Osteocyte (in vitro differentiated cells): ENCODE measurements at regions not wholly inside any gene's neighbourhood (a gene's known extent, or its start where the extent isn't known, plus 50 kb on each side); places are given as distances from the start of the nearest gene placed in this dataset.

Source experiments
- DNase-seq: peaks from one replicate; pipeline ENCODE4 v3.0.0; 2021; ENCODE audit warnings: mixed read lengths; ENCODE audit not compliant: unreplicated experiment; ENCODE audit errors: extremely low spot score
- H3K27ac Mint-ChIP-seq: one replicate; pipeline ENCODE4 v1.8.0; 2021; ENCODE audit warnings: mild to moderate bottlenecking, mixed read lengths; ENCODE audit not compliant: unreplicated experiment
- H3K27me3 Mint-ChIP-seq: one replicate; pipeline ENCODE4 v1.8.0; 2021; ENCODE audit warnings: mixed read lengths; ENCODE audit not compliant: unreplicated experiment
- H3K36me3 Mint-ChIP-seq: one replicate; pipeline ENCODE4 v1.8.0; 2021; ENCODE audit warnings: mixed read lengths; ENCODE audit not compliant: unreplicated experiment
- H3K4me1 Mint-ChIP-seq: one replicate; pipeline ENCODE4 v1.8.0; 2021; ENCODE audit warnings: mixed read lengths; ENCODE audit not compliant: unreplicated experiment
- H3K4me3 Mint-ChIP-seq: one replicate; pipeline ENCODE4 v1.8.0; 2021; ENCODE audit warnings: mild to moderate bottlenecking, moderate library complexity, mixed read lengths; ENCODE audit not compliant: unreplicated experiment
- H3K9me3 Mint-ChIP-seq: one replicate; pipeline ENCODE4 v1.8.0; 2021; ENCODE audit warnings: mixed read lengths; ENCODE audit not compliant: unreplicated experiment
- TF ChIP-seq, protein P1 (sequence below): fragments of 200-600 bp; sonication (generic); IDR thresholded peaks from 2 replicates; pipeline ENCODE4 v1.5.0; 2021; ENCODE audit warnings: antibody characterized with exemption, mild to moderate bottlenecking, moderate library complexity

DNA sequence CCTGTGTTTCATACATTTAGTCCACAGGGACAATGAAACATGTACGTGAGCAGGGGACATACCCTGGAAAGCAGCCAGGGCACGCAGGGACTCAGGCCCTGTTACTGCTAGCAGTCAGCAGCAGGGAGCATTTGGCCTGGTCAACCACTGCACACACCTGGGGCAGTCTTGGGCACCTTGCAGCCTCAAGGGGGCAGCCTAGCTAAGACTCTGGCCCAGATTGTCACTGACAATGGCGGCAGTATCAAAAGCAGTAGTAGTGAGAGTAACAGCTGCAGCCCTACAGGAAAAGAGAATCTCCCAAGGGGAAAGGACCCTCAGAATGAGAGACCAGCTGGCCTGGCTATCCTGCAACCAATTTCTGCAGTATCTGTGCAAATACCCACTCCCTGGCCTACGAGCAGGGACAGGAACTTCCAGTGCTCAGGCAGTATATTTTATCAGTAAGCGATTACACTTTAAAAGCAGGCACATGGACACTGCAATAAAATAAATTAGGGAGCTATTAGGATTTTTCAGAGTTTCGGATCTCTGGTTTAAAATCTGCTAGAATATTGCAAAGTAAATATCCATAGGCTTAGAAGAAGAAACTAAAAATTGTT, 475.6 kb downstream of the LTN1 start:
- Mint-ChIP-seq H3K9me3 (no peaks in the 10 kb centered on the region), H3K4me3 (no peak overlapping the region), H3K4me1 (peaks cover 18% of the 10 kb centered on the region), H3K27ac (no peak overlapping the region), H3K36me3 (no peaks in the 10 kb centered on the region), H3K27me3 (no peaks in the 10 kb centered on the region)
- TF ChIP-seq, protein P1, sequence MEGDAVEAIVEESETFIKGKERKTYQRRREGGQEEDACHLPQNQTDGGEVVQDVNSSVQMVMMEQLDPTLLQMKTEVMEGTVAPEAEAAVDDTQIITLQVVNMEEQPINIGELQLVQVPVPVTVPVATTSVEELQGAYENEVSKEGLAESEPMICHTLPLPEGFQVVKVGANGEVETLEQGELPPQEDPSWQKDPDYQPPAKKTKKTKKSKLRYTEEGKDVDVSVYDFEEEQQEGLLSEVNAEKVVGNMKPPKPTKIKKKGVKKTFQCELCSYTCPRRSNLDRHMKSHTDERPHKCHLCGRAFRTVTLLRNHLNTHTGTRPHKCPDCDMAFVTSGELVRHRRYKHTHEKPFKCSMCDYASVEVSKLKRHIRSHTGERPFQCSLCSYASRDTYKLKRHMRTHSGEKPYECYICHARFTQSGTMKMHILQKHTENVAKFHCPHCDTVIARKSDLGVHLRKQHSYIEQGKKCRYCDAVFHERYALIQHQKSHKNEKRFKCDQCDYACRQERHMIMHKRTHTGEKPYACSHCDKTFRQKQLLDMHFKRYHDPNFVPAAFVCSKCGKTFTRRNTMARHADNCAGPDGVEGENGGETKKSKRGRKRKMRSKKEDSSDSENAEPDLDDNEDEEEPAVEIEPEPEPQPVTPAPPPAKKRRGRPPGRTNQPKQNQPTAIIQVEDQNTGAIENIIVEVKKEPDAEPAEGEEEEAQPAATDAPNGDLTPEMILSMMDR = peak; percentile 51
- DNase-seq = no peak

DNA sequence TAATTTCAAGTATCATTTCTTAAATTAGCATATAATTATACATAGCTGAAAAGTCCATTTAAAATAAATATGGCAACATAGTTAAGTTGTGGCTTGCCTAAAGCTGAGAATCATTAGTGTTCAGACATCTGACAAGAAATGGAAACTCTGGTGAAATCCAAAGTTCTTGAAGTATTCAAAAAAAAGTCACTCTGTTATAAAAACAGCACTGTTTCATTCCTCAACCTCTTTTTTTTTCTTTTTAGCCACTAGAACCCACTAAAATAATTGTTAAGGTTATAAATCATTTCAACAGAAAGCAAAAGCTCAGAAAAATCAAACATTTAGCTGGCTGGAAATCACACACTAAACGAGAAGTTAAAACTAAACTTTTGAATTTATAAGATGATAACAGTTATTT, 476.7 kb downstream of the LTN1 start:
- no peaks in the 10 kb centered on the region for H3K9me3 Mint-ChIP-seq
- peak overlapping the region; percentile 47 for H3K27ac Mint-ChIP-seq
- no peak overlapping the region for H3K4me3 Mint-ChIP-seq
- H3K27me3 Mint-ChIP-seq = no peaks in the 10 kb centered on the region
- peaks cover 18% of the 10 kb centered on the region for H3K4me1 Mint-ChIP-seq
- TF ChIP-seq, protein P1 = no peak
- no peak for DNase-seq
- no peaks in the 10 kb centered on the region for H3K36me3 Mint-ChIP-seq

DNA sequence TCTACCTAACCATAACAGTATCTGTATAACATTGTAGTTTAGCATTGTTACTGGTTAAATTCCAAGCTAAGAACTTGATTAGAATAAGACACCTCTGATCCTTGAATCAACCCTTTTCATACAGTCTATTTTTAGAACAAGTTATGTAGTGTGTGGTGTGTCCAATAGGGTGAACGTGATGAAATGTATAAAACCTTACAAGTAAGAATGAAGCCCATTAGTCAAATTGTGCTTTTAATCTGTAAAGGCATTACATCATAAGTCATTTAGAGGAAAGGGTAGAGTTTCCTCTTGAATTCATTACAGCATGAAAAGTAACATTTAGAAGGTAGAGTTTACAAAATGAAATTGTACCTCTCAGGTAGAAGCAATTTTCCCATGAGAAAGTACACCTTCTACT, 479.2 kb downstream of the LTN1 start:
- H3K27ac Mint-ChIP-seq = no peak overlapping the region
- H3K27me3 Mint-ChIP-seq = no peaks in the 10 kb centered on the region
- DNase-seq = no peak
- H3K4me1 Mint-ChIP-seq = peaks cover 15% of the 10 kb centered on the region
- TF ChIP-seq, protein P1 = no peak
- no peak overlapping the region for H3K4me3 Mint-ChIP-seq
- peaks cover 4% of the 10 kb centered on the region for H3K9me3 Mint-ChIP-seq
- H3K36me3 Mint-ChIP-seq = no peaks in the 10 kb centered on the region

DNA sequence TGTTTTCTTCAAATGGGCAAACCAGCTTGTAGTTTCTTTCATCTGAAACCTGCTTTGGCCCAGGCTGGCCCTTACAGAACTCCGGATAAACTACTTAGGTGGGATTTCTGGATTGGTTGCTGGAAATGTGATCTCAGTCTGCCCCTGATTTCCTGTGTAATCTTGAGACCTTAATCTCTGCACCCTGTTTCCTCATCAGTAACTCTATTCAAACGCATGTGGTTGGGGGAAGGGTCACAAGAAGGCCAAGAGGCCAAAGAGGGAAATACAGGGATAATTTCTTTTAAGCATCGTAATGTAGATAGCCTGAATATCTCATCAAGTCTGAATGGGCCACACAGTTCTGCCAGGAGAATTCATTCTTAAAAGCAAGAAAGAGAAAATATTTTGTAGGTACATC, 483.6 kb downstream of the LTN1 start:
- Mint-ChIP-seq H3K4me3 (no peak overlapping the region), H3K36me3 (peaks cover 5% of the 10 kb centered on the region), H3K27me3 (no peaks in the 10 kb centered on the region), H3K9me3 (peaks cover 13% of the 10 kb centered on the region), H3K4me1 (no peaks in the 10 kb centered on the region), H3K27ac (no peak overlapping the region)
- TF ChIP-seq, protein P1 = no peak
- DNase-seq = no peak

DNA sequence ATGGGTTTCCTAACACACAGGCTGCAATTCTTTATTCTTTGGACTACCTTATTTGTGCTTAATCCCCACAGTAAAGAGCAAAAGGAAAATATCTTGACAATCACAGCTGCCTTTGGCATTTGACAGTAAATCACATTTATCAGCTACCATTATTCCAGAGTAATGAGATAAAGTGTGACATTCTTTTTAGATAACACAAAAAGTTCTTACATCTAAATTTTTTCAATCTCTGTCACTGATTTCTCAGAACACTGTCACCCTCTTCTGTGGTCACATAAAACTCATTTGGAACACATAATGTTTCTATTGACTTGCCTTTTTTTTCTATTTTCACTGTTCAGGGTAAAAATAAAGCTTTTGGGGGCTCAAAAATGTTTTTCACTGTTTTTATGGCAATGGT, 484.6 kb downstream of the LTN1 start:
- TF ChIP-seq, protein P1 = no peak
- H3K27ac Mint-ChIP-seq = no peak overlapping the region
- no peaks in the 10 kb centered on the region for H3K27me3 Mint-ChIP-seq
- H3K4me1 Mint-ChIP-seq = no peaks in the 10 kb centered on the region
- no peak for DNase-seq
- no peak overlapping the region for H3K4me3 Mint-ChIP-seq
- peaks cover 13% of the 10 kb centered on the region for H3K9me3 Mint-ChIP-seq
- peaks cover 5% of the 10 kb centered on the region for H3K36me3 Mint-ChIP-seq
